ENCODE measurements at regions not wholly inside any gene's neighbourhood (a gene's known extent, or its start where the extent isn't known, plus 50 kb on each side); places are given as distances from the start of the nearest gene placed in this dataset.
"Not testable (repeated sequence)": the region's sequence is repeated elsewhere in the genome, so short reads cannot be mapped to it uniquely, and the experiment has no call there.

- no peak for DNase-seq
These were observed 72.7 kb upstream of the H2AZ1 start for GRCh38 chr4:100022792-100023222.

- DNase-seq = no peak
These were observed 69.7 kb upstream of the H2AZ1 start for GRCh38 chr4:100019821-100020220.

- no peak for DNase-seq
These were observed 67.7 kb upstream of the H2AZ1 start for GRCh38 chr4:100017637-100018310.

GRCh38 chr4:100016191-100016590 is 66.1 kb upstream of the H2AZ1 start:
- no peak for DNase-seq

GRCh38 chr4:100014616-100015015 is 64.5 kb upstream of the H2AZ1 start:
- DNase-seq = no peak

- no peak for DNase-seq
These were observed 59.4 kb upstream of the H2AZ1 start for GRCh38 chr4:100009490-100009889.

- DNase-seq = no peak
These were observed 58.0 kb upstream of the H2AZ1 start for GRCh38 chr4:100008048-100008447.

GRCh38 chr4:100006161-100006560 is 56.1 kb upstream of the H2AZ1 start:
- DNase-seq = not testable (repeated sequence)

All from NCI-H1694 treated with DMSO at 0.1 percent for 48 hours (cell line).